ENCODE measurements at regions not wholly inside any gene's neighbourhood (a gene's known extent, or its start where the extent isn't known, plus 50 kb on each side); places are given as distances from the start of the nearest gene placed in this dataset.

DNA sequence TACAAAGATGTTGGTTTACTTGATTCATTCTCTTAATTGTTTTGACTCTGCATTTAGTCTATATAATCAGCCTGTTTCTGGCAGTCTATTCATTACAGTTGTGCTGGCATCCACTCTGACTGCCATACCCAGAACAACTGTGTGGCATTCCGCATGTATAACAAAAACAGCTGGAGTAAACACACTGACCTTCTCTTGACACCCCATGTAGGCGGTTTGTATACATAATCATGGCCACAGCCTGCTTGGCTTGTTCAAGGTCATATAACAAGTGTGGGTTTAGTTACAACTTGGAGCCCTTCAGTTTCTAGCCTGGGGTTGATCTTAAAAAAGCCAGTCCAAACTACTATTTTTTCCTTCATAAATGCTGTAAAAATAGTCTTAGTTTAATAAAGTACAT is 70.9 kb downstream of the MBL2 start:
- Histone ChIP-seq H3K9me3 (no peaks in the 10 kb centered on the region), H3K4me3 (no peak overlapping the region), H3K36me3 (no peaks in the 10 kb centered on the region), H3K4me1 (no peaks in the 10 kb centered on the region), H3K27ac (no peak overlapping the region), H3K27me3 (no peaks in the 10 kb centered on the region)
- intact Hi-C loops (cut with DNase I), result no loop called here
- no peak for DNase-seq (ENCODE audit: low spot score in 2 of 2)
- TF ChIP-seq CTCF (IDR thresholded peaks at IDR 0.05), result no peak

DNA sequence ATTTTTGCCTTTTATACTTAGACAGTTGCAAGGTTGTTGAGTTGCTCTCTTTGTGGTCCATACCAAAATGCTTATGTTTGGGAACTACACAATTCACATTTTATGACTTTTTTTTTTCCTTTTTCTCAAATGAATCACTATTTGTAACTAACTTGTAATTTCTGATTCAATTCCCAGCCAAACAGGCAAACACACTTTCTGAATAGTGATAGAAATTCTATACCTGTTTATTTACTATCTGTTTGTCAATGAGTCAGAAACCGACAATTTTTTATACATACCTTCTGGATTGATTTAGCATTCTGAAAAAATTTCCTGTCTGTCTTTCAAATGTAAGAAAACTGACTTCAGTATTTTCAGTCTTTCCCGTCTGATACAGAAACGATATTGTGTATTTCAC is 69.1 kb downstream of the MBL2 start:
- no peaks in the 10 kb centered on the region for H3K27me3 ChIP-seq
- intact Hi-C loops (cut with DNase I), result no loop called here
- no peaks in the 10 kb centered on the region for H3K36me3 ChIP-seq

DNA sequence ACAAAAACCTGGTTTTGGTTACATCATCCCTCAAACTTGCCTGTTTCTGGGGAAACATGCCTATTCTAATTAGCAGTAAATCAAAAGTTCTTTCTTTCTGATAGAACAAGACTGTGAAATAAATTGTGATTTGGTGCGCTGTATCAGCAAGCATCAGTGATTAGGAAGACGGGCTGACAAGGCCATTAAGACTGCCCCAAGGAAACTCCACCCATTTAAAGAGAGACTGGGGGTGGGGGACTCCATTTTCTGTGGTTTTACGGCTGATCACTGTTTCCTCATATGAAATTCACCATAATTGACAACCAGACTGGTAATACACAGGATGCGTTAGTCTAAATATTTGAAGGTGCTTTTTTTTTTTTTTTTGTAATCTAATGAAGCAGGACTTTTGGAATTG is 68.7 kb downstream of the MBL2 start:
- TF ChIP-seq CTCF (IDR thresholded peaks at IDR 0.05), result no peak
- no peaks in the 10 kb centered on the region for H3K4me1 ChIP-seq
- intact Hi-C loops (cut with DNase I), result no loop called here
- H3K36me3 ChIP-seq, result no peaks in the 10 kb centered on the region
- no peak overlapping the region for H3K27ac ChIP-seq
- H3K27me3 ChIP-seq, result no peaks in the 10 kb centered on the region
- H3K4me3 ChIP-seq, result no peak overlapping the region
- no peak for DNase-seq (ENCODE audit: low spot score in 2 of 2)
- H3K9me3 ChIP-seq, result no peaks in the 10 kb centered on the region

More for the DNA sequence above, 69.1 kb downstream of the MBL2 start:
- Histone ChIP-seq H3K27ac (no peak overlapping the region), H3K9me3 (no peaks in the 10 kb centered on the region), H3K4me3 (no peak overlapping the region), H3K4me1 (no peaks in the 10 kb centered on the region)
- TF ChIP-seq CTCF (IDR thresholded peaks at IDR 0.05), result no peak
- DNase-seq (ENCODE audit: low spot score in 2 of 2), result no peak

DNA sequence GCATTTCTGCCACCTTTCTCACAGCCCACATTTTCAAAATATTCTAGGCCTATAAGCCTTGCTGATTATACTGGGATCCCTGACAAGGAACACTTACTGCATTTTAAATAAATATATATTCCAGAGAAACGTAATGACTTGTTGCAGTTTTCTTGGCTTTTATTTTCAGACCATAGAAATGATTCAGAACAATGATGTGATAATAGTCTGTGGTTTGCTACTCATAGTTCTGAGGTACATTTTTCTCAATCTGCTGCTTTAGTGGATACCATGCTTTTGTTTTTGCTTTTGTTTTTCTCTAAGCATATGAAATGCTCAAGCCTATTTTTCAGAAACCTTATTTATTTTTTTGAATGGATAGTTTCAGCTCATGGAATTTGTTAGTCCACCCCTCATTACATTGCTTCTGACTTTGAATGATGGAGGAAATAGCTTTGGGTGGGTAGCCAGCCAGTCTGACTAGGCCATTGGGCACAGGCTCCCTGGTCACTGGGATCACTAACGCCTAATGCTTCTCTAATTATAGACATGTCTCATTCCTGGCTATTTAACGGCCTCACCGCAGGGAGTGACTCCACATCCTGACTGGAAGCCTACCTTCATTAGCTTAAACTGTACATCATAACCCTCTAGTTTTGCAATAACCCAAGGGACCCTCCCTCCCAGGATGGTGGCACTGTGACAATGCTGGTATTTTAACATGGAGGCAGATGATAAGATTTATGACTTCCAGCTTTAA is 66.1 kb downstream of the MBL2 start:
- no peak for DNase-seq (ENCODE audit: low spot score in 2 of 2)
- Histone ChIP-seq H3K36me3 (no peaks in the 10 kb centered on the region), H3K9me3 (no peaks in the 10 kb centered on the region), H3K4me1 (no peaks in the 10 kb centered on the region), H3K27me3 (no peaks in the 10 kb centered on the region), H3K4me3 (no peak overlapping the region), H3K27ac (no peak overlapping the region)
- no peak for TF ChIP-seq CTCF (IDR thresholded peaks at IDR 0.05)
- intact Hi-C loops (cut with DNase I), result no loop called here

Measured in ascending aorta (tissue), 2 donors.